ENCODE measurements at regions not wholly inside any gene's neighbourhood (a gene's known extent, or its start where the extent isn't known, plus 50 kb on each side); places are given as distances from the start of the nearest gene placed in this dataset.

GRCh38 chr2:238651306-238652052 is 196.4 kb upstream of the TWIST2 start:
- TF ChIP-seq ZNF274 (IDR thresholded peaks at IDR 0.05; ENCODE audit: low read depth, low read length) (no peak), SUZ12 (IDR thresholded peaks at IDR 0.05; ENCODE audit: extremely low read depth, insufficient read depth, insufficient read length) (no peak), YY1 (IDR thresholded peaks at IDR 0.05; ENCODE audit: insufficient read depth, insufficient read length) (no peak)

Measured in NT2/D1 (cell line).